WTC11 (cell line): ENCODE measurements at regions not wholly inside any gene's neighbourhood (a gene's known extent, or its start where the extent isn't known, plus 50 kb on each side); places are given as distances from the start of the nearest gene placed in this dataset.

ENCODE experiments used
- ATAC-seq: fragments of 200-7000 bp; cut with Tn5 transposase; 2 replicates; pipeline ENCODE4 v1.10.0; 2021; ENCODE audit warnings: mild to moderate bottlenecking, moderate library complexity
- CTCF ChIA-PET: fragments of 300-600 bp; sonication (Branson Sonifier 250); formaldehyde crosslinking; loops from one replicate; lab custom pipeline; 2021; ENCODE audit warnings: antibody characterized with exemption; lab: Charles Lee
- POLR2A ChIA-PET: fragments of 350-600 bp; sonication (Branson Sonifier 250); formaldehyde crosslinking; loops from one replicate; lab custom pipeline; 2021; ENCODE audit warnings: antibody characterized with exemption; lab: Charles Lee
- DNase-seq: peaks from one replicate; pipeline ENCODE4 v3.0.0; 2021; ENCODE audit warnings: low spot score
- H3K27ac Mint-ChIP-seq: 2 replicates; pipeline ENCODE4 v1.8.0; 2021; ENCODE audit warnings: mixed read lengths
- H3K27me3 Mint-ChIP-seq: 2 replicates; pipeline ENCODE4 v1.8.0; 2021; ENCODE audit warnings: low read depth, mild to moderate bottlenecking, moderate library complexity, mixed read lengths
- H3K36me3 Mint-ChIP-seq: 2 replicates; pipeline ENCODE4 v1.8.0; 2021; ENCODE audit warnings: mixed read lengths
- H3K4me1 Mint-ChIP-seq: 2 replicates; pipeline ENCODE4 v1.8.0; 2022; ENCODE audit warnings: mixed read lengths
- H3K4me3 Mint-ChIP-seq: 2 replicates; pipeline ENCODE4 v1.8.0; 2021; ENCODE audit warnings: mild to moderate bottlenecking, moderate library complexity, mixed read lengths
- H3K9me3 Mint-ChIP-seq: 2 replicates; pipeline ENCODE4 v1.8.0; 2021; ENCODE audit warnings: mixed read lengths
- ATF2 ChIP-seq: sonication (generic); formaldehyde crosslinking; IDR thresholded peaks from 2 replicates; pipeline ENCODE4 v1.8.1; 2022; ENCODE audit warnings: low read depth, missing genetic modification reagents, borderline replicate concordance
- ATF6 ChIP-seq: sonication (generic); formaldehyde crosslinking; IDR thresholded peaks from 2 replicates; pipeline ENCODE4 v1.8.1; 2023; ENCODE audit warnings: mild to moderate bottlenecking, missing genetic modification reagents
- EMX1 ChIP-seq: fragments of 250-450 bp; sonication (Bioruptor Pico); IDR thresholded peaks from 2 replicates; pipeline ENCODE4 v1.8.0; 2021; ENCODE audit warnings: mild to moderate bottlenecking
- MAX ChIP-seq: sonication (generic); formaldehyde crosslinking; IDR thresholded peaks from 2 replicates; pipeline ENCODE4 v1.8.0; 2022; ENCODE audit warnings: mild to moderate bottlenecking, missing genetic modification reagents
- MYBL2 ChIP-seq: sonication (generic); formaldehyde crosslinking; IDR thresholded peaks from 2 replicates; pipeline ENCODE4 v1.8.1; 2023; ENCODE audit warnings: mild to moderate bottlenecking, moderate library complexity, missing genetic modification reagents
- NFE2L1 ChIP-seq: sonication (generic); formaldehyde crosslinking; IDR thresholded peaks from 2 replicates; pipeline ENCODE4 v1.8.1; 2023; ENCODE audit warnings: missing genetic modification reagents
- NR2C2 ChIP-seq: sonication (generic); formaldehyde crosslinking; IDR thresholded peaks from 2 replicates; pipeline ENCODE4 v1.8.0; 2022; ENCODE audit warnings: mild to moderate bottlenecking, missing genetic modification reagents
- RORB ChIP-seq: fragments of 250-450 bp; sonication (Bioruptor Pico); IDR thresholded peaks from 2 replicates; pipeline ENCODE4 v1.9.0; 2021; ENCODE audit warnings: mild to moderate bottlenecking
- SMAD3 ChIP-seq: sonication (generic); formaldehyde crosslinking; IDR thresholded peaks from 2 replicates; pipeline ENCODE4 v1.8.0; 2022; ENCODE audit warnings: missing genetic modification reagents, mild to moderate bottlenecking, borderline replicate concordance
- SMAD4 ChIP-seq: sonication (generic); formaldehyde crosslinking; IDR thresholded peaks from 2 replicates; pipeline ENCODE4 v1.8.0; 2022; ENCODE audit warnings: mild to moderate bottlenecking, missing genetic modification reagents
- TCF7 ChIP-seq: sonication (generic); formaldehyde crosslinking; IDR thresholded peaks from 2 replicates; pipeline ENCODE4 v1.8.0; 2022; ENCODE audit warnings: mild to moderate bottlenecking, low read depth, missing genetic modification reagents, moderate library complexity
- TEAD4 ChIP-seq: sonication (generic); formaldehyde crosslinking; IDR thresholded peaks from 2 replicates; pipeline ENCODE4 v1.8.0; 2022; ENCODE audit warnings: mild to moderate bottlenecking, missing genetic modification reagents
- USF1 ChIP-seq: sonication (generic); formaldehyde crosslinking; IDR thresholded peaks from 2 replicates; pipeline ENCODE4 v1.8.0; 2022; ENCODE audit warnings: mild to moderate bottlenecking, missing genetic modification reagents
- ZBTB43 ChIP-seq: sonication (generic); formaldehyde crosslinking; IDR thresholded peaks from 2 replicates; pipeline ENCODE4 v1.8.1; 2023; ENCODE audit warnings: mild to moderate bottlenecking, missing genetic modification reagents
- ZNF121 ChIP-seq: sonication (generic); formaldehyde crosslinking; IDR thresholded peaks from 2 replicates; pipeline ENCODE4 v1.8.0; 2023; ENCODE audit warnings: missing genetic modification reagents
- ZNF396 ChIP-seq: fragments of 250-450 bp; sonication (Bioruptor Pico); IDR thresholded peaks from 2 replicates; pipeline ENCODE4 v1.8.0; 2021; ENCODE audit warnings: mild to moderate bottlenecking, moderate library complexity, borderline replicate concordance
- ZNF416 ChIP-seq: fragments of 250-450 bp; sonication (Bioruptor Pico); IDR thresholded peaks from 2 replicates; pipeline ENCODE4 v1.9.0; 2021; ENCODE audit warnings: mild to moderate bottlenecking, inconsistent platforms

- DNase-seq = no peak
- H3K4me3 Mint-ChIP-seq = no peak overlapping the region
- no peak for TF ChIP-seq MYBL2
- no peak for TF ChIP-seq EMX1 (CRISPR knock-in tag)
- no peak for TF ChIP-seq SMAD4
- TF ChIP-seq TCF7 (CRISPR knock-in tag) = no peak
- no peak for TF ChIP-seq ATF6
- TF ChIP-seq SMAD3 (CRISPR knock-in tag) = no peak
- TF ChIP-seq USF1 (CRISPR knock-in tag) = no peak
- TF ChIP-seq ZNF396 (CRISPR knock-in tag) = no peak
- TF ChIP-seq, all 79 proteins: peak for 0
- Mint-ChIP-seq H3K4me1 (peaks cover 35% of the 10 kb centered on the region), H3K27ac (no peak overlapping the region), H3K36me3 (no peaks in the 10 kb centered on the region), H3K27me3 (no peaks in the 10 kb centered on the region; the same call in 1 of the 2 replicates), H3K9me3 (no peaks in the 10 kb centered on the region)
- no peak for ATAC-seq
- CTCF ChIA-PET = interaction anchor here (3.7 kb wide), 1 partner anchor 101 kb away, joined by 14 read pairs; no protein-coding TSS in a partner anchor
- POLR2A ChIA-PET = interaction anchor here (0.6 kb wide), 1 partner anchor 39 kb away, joined by 3 read pairs; no protein-coding TSS in a partner anchor
Measured at GRCh38 chr1:19013826-19014548, 57.5 kb upstream of the IFFO2 start.

GRCh38 chr1:19011845-19012231, 55.4 kb upstream of the IFFO2 start:
- DNase-seq (no peak), ATAC-seq (no peak)

More at GRCh38 chr1:19011845-19012231, 55.4 kb upstream of the IFFO2 start:
- TF ChIP-seq ZNF396 (CRISPR knock-in tag) = no peak
- TF ChIP-seq ZBTB43 (CRISPR knock-in tag) = no peak
- no peak for TF ChIP-seq EMX1 (CRISPR knock-in tag)
- TF ChIP-seq RORB (CRISPR knock-in tag) = no peak
- no peak for TF ChIP-seq ZNF416 (CRISPR knock-in tag)
- TF ChIP-seq MAX = no peak
- no peak for TF ChIP-seq ZNF121 (CRISPR knock-in tag)
- TF ChIP-seq TEAD4 (CRISPR knock-in tag) = no peak
- no peak for TF ChIP-seq SMAD3 (CRISPR knock-in tag)
- TF ChIP-seq NFE2L1 (CRISPR knock-in tag) = no peak
- no peak for TF ChIP-seq ATF2 (CRISPR knock-in tag)
- no peak for TF ChIP-seq TCF7 (CRISPR knock-in tag)
- TF ChIP-seq NR2C2 (CRISPR knock-in tag) = no peak
- H3K27me3 Mint-ChIP-seq = no peaks in the 10 kb centered on the region; the same call in 1 of the 2 replicates
- no peak overlapping the region for H3K4me3 Mint-ChIP-seq
- ChIA-PET CTCF (interaction anchor here (0.7 to 4.1 kb wide), 21 partner anchors 14 to 426 kb away, joined by 3 to 34 read pairs (median 4); partner anchors contain the start of gene ALDH4A1), POLR2A (no interaction called here)
- H3K27ac Mint-ChIP-seq = no peak overlapping the region
- no peaks in the 10 kb centered on the region for H3K36me3 Mint-ChIP-seq
- H3K4me1 Mint-ChIP-seq = peaks cover 35% of the 10 kb centered on the region
- H3K9me3 Mint-ChIP-seq = no peaks in the 10 kb centered on the region
